ENCODE measurements at regions not wholly inside any gene's neighbourhood (a gene's known extent, or its start where the extent isn't known, plus 50 kb on each side); places are given as distances from the start of the nearest gene placed in this dataset.

GRCh38 chr21:27155130-27155500 lies 188.2 kb upstream of the ADAMTS5 start:
- TF ChIP-seq MAX (IDR thresholded peaks at IDR 0.05; ENCODE audit: insufficient read depth, insufficient read length): no peak
- TF ChIP-seq EZH2 (IDR thresholded peaks at IDR 0.05; ENCODE audit: borderline replicate concordance, low read depth, low read length, severe bottlenecking): no peak
- TF ChIP-seq POLR2A (IDR thresholded peaks at IDR 0.05; ENCODE audit: low read depth, low read length): no peak
- no peak for TF ChIP-seq CTCF (IDR thresholded peaks at IDR 0.05; ENCODE audit: extremely low read depth in 1 of 2, insufficient read depth in 1 of 2, low read depth in 1 of 2, low read length in 2 of 2)
